GM12875 (cell line): ENCODE measurements at regions not wholly inside any gene's neighbourhood (a gene's known extent, or its start where the extent isn't known, plus 50 kb on each side); places are given as distances from the start of the nearest gene placed in this dataset.

ENCODE experiments used
- H3K4me3 ChIP-seq: one replicate; pipeline ENCODE4 v1.5.1; 2011; ENCODE audit warnings: low read depth, low read length, control low read depth
- TF ChIP-seq, protein P1 (sequence below): IDR thresholded peaks from 2 replicates; pipeline ENCODE4 v1.5.1; 2011; ENCODE audit warnings: low read depth, mild to moderate bottlenecking, control low read depth, inconsistent platforms, low read length, moderate library complexity, borderline replicate concordance; ENCODE audit not compliant: insufficient read depth

DNA sequence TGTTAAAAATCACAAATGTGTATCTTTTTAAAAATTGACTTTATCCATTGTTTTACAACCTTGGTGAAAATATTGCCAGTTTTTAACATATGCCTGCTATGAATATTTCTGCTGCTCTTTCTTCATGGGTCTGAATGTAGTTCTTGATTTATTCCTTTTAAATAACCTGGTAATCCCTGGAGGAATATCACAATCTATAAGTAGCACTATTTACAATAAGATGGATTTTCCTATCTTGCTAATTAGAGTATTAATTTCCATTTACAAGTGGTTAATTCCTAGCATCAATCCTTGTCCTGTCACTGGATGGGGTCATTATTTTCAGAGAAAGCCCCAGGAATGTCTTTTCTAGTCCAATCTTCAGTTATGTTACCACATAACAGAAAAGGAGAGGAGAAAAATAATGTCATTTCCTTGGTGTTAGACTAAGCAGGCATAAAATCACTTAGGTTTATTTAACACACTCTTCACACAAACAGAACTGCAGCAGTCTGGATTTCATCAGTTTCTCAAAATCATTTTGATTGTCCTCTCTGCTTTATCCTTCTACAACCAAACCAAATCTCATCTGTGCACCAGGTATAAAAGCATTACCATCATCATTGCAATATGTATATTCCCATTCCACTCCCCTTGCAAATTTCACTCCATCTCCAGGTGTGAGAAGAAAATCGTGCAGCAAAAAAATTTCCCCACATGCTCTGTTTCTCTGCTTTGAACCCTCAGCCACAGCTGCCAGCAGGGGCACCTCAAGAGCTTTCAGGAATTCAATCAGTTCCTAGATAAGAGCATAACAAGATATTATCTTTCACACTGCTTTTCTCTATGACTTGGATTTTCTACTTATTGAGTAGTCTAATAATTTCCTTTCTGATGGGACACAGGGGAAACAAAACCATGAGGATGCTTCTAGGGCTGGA is 204.1 kb downstream of the SEC61B start:
- no peak overlapping the region for H3K4me3 ChIP-seq
- TF ChIP-seq, protein P1, sequence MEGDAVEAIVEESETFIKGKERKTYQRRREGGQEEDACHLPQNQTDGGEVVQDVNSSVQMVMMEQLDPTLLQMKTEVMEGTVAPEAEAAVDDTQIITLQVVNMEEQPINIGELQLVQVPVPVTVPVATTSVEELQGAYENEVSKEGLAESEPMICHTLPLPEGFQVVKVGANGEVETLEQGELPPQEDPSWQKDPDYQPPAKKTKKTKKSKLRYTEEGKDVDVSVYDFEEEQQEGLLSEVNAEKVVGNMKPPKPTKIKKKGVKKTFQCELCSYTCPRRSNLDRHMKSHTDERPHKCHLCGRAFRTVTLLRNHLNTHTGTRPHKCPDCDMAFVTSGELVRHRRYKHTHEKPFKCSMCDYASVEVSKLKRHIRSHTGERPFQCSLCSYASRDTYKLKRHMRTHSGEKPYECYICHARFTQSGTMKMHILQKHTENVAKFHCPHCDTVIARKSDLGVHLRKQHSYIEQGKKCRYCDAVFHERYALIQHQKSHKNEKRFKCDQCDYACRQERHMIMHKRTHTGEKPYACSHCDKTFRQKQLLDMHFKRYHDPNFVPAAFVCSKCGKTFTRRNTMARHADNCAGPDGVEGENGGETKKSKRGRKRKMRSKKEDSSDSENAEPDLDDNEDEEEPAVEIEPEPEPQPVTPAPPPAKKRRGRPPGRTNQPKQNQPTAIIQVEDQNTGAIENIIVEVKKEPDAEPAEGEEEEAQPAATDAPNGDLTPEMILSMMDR, result no peak

GRCh38 chr9:99427260-99427659 is 205.2 kb downstream of the SEC61B start:
- H3K4me3 ChIP-seq, result no peak overlapping the region
- TF ChIP-seq, protein P1, result no peak

- no peak overlapping the region for H3K4me3 ChIP-seq
- TF ChIP-seq, protein P1, result no peak
Observed at GRCh38 chr9:99430301-99430700, 208.2 kb downstream of the SEC61B start.

DNA sequence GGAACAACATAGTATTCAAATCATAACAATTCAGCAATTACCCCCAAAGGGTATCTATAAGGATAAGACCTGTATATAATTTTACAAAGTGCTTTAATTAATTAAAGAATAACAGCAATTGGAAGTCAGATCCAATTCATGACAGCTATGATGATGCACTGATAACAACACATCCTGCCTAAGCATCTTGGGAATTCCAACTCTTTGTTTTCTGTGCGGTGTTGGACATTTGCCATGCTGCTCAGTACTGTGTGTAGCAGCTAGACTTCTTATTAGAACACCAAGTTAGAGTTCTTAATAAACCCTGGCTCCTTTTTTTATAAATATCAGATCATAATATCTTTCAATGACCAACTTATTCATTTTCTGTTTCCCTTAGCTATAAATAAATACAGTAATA is 209.0 kb downstream of the SEC61B start:
- TF ChIP-seq, protein P1, result no peak
- no peak overlapping the region for H3K4me3 ChIP-seq

- no peak overlapping the region for H3K4me3 ChIP-seq
- TF ChIP-seq, protein P1, result no peak
Observed at GRCh38 chr9:99432075-99432474, 210.0 kb downstream of the SEC61B start.

GRCh38 chr9:99433095-99433494 is 211.0 kb downstream of the SEC61B start:
- TF ChIP-seq, protein P1, result no peak
- H3K4me3 ChIP-seq, result no peak overlapping the region

DNA sequence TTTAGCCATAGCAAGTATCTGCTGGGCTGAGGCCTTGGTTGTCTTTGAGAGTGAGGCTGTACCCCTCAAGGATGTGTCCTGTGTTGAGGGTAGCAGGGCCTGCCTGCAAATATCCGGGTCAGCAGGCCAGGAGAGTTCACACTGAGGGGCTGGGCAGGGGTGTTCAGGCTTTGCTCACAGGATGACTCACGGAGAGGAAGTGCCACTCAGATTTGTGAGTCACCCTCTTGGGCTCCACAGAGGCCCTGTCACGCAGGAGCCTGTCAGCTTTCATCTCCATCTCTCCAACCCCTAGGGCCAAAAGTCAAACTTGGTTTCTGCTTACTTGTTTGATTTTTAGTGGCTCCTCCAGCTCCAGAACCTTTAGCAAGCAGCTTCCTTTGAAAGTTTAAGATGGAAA is 211.5 kb downstream of the SEC61B start:
- TF ChIP-seq, protein P1, result no peak
- H3K4me3 ChIP-seq, result no peak overlapping the region
